GM23338 (cell line): ENCODE measurements at regions not wholly inside any gene's neighbourhood (a gene's known extent, or its start where the extent isn't known, plus 50 kb on each side); places are given as distances from the start of the nearest gene placed in this dataset.

Experiments
- ATAC-seq: fragments of 200-7000 bp; cut with Tn5 transposase; 3 replicates; pipeline ENCODE4 v1.9.1; 2020
- DNase-seq: peaks from one replicate; pipeline ENCODE4 v3.0.0-alpha.2; 2015; ENCODE audit warnings: low spot score
- H2AFZ ChIP-seq: fragments of 200-600 bp; sonication (generic); 2 replicates; pipeline ENCODE4 v1.8.0; 2016; ENCODE audit warnings: antibody characterized with exemption, mild to moderate bottlenecking, moderate library complexity
- H3F3A ChIP-seq: fragments of 200-600 bp; sonication (generic); replicated peaks from 2 replicates; pipeline ENCODE4 v1.8.0; 2017; ENCODE audit warnings: antibody characterized with exemption, mixed run types, low read depth
- H3K27ac ChIP-seq: fragments of 200-600 bp; sonication (generic); 2 replicates; pipeline ENCODE4 v1.6.1; 2016; ENCODE audit warnings: low read depth
- H3K27me3 ChIP-seq: fragments of 200-600 bp; sonication (generic); 2 replicates; pipeline ENCODE4 v1.8.0; 2016; ENCODE audit warnings: mild to moderate bottlenecking, mixed run types, moderate library complexity; ENCODE audit not compliant: insufficient read depth
- H3K36me3 ChIP-seq: fragments of 200-600 bp; sonication (generic); 2 replicates; pipeline ENCODE4 v1.8.0; 2016; ENCODE audit warnings: mild to moderate bottlenecking; ENCODE audit not compliant: insufficient read depth
- H3K4me1 ChIP-seq: fragments of 200-600 bp; sonication (generic); 2 replicates; pipeline ENCODE4 v1.8.0; 2016; ENCODE audit warnings: mild to moderate bottlenecking, moderate library complexity; ENCODE audit not compliant: insufficient read depth
- H3K4me2 ChIP-seq: fragments of 200-600 bp; sonication (generic); 2 replicates; pipeline ENCODE4 v1.7.1; 2017; ENCODE audit warnings: mixed run types
- H3K4me3 ChIP-seq: fragments of 200-600 bp; sonication (generic); 2 replicates; pipeline ENCODE4 v1.6.1; 2016; ENCODE audit warnings: mixed run types
- H3K79me2 ChIP-seq: fragments of 200-600 bp; sonication (generic); replicated peaks from 2 replicates; pipeline ENCODE4 v1.8.0; 2017; ENCODE audit warnings: mild to moderate bottlenecking; ENCODE audit not compliant: insufficient read depth
- H3K9me2 ChIP-seq: fragments of 200-600 bp; sonication (generic); 2 replicates; pipeline ENCODE4 v1.8.0; 2017; ENCODE audit not compliant: insufficient read depth
- H4K20me1 ChIP-seq: fragments of 200-600 bp; sonication (generic); replicated peaks from 2 replicates; pipeline ENCODE4 v1.8.0; 2017; ENCODE audit warnings: mild to moderate bottlenecking; ENCODE audit not compliant: insufficient read depth
- H3K27ac Mint-ChIP-seq: 2 replicates; pipeline ENCODE4 v1.8.0; 2020; ENCODE audit warnings: inconsistent platforms, mild to moderate bottlenecking, moderate library complexity, mixed read lengths
- H3K27me3 Mint-ChIP-seq: 3 replicates; pipeline ENCODE4 v1.8.0; 2022; ENCODE audit warnings: low read depth, mild to moderate bottlenecking, moderate library complexity, mixed read lengths, inconsistent platforms; ENCODE audit not compliant: insufficient read depth, poor library complexity
- H3K36me3 Mint-ChIP-seq: 3 replicates; pipeline ENCODE4 v1.8.0; 2021; ENCODE audit warnings: low read depth, mild to moderate bottlenecking, inconsistent platforms, moderate library complexity, mixed read lengths
- H3K4me1 Mint-ChIP-seq: 3 replicates; pipeline ENCODE4 v1.8.0; 2020; ENCODE audit warnings: mild to moderate bottlenecking, inconsistent platforms, mixed read lengths
- H3K4me3 Mint-ChIP-seq: 3 replicates; pipeline ENCODE4 v1.8.0; 2021; ENCODE audit warnings: moderate library complexity, mild to moderate bottlenecking, inconsistent platforms, mixed read lengths
- H3K9me3 Mint-ChIP-seq: 3 replicates; pipeline ENCODE4 v1.8.0; 2020; ENCODE audit warnings: moderate library complexity, mild to moderate bottlenecking, inconsistent platforms, mixed read lengths
- CREB1 ChIP-seq: fragments of 250-450 bp; sonication (Bioruptor Pico); IDR thresholded peaks from 2 replicates; pipeline ENCODE4 v1.5.0; 2020; ENCODE audit warnings: low read depth, mild to moderate bottlenecking, moderate library complexity
- CTCF ChIP-seq, 2 experiments: fragments of 200-600 bp in 1 of 2; sonication (generic) in 1 of 2; conservative IDR thresholded peaks; 2 replicates each; pipeline versions ENCODE4 v1.5.1 to v1.6.1; 2016 to 2017; ENCODE audit warnings: antibody characterized with exemption in 2 of 2, low read depth in 2 of 2, mild to moderate bottlenecking in 2 of 2, moderate library complexity in 1 of 2
- ETS1 ChIP-seq: IDR thresholded peaks from 2 replicates; pipeline ENCODE4 v1.6.1; 2016; ENCODE audit warnings: antibody characterized with exemption
- EZH2 ChIP-seq: fragments of 200-600 bp; sonication (generic); IDR thresholded peaks from one replicate; pipeline ENCODE4 v1.8.0; 2017; ENCODE audit warnings: antibody characterized with exemption, mild to moderate bottlenecking, low read depth; ENCODE audit not compliant: unreplicated experiment
- EZH2phosphoT487 ChIP-seq: fragments of 200-600 bp; sonication (generic); IDR thresholded peaks from one replicate; pipeline ENCODE4 v1.8.1; 2018; ENCODE audit warnings: antibody characterized with exemption; ENCODE audit not compliant: unreplicated experiment
- JUNB ChIP-seq: IDR thresholded peaks from one replicate; pipeline ENCODE4 v1.6.1; 2016; ENCODE audit warnings: antibody characterized with exemption; ENCODE audit not compliant: unreplicated experiment
- NANOG ChIP-seq: IDR thresholded peaks from 2 replicates; pipeline ENCODE4 v1.6.1; 2016; ENCODE audit warnings: antibody characterized with exemption, borderline replicate concordance
- POLR2AphosphoS5 ChIP-seq: IDR thresholded peaks from 2 replicates; pipeline ENCODE4 v1.6.1; 2016; ENCODE audit warnings: antibody characterized with exemption, low read depth
- REST ChIP-seq: IDR thresholded peaks from one replicate; pipeline ENCODE4 v1.6.1; 2018; ENCODE audit warnings: antibody characterized with exemption; ENCODE audit not compliant: unreplicated experiment
- STAT1 ChIP-seq: IDR thresholded peaks from one replicate; pipeline ENCODE4 v1.6.1; 2016; ENCODE audit warnings: antibody characterized with exemption; ENCODE audit not compliant: unreplicated experiment
- ZNF114 ChIP-seq: fragments of 250-450 bp; sonication (Bioruptor Pico); IDR thresholded peaks from 2 replicates; pipeline ENCODE4 v1.5.0; 2020; ENCODE audit warnings: mild to moderate bottlenecking, moderate library complexity
- ZNF331 ChIP-seq: fragments of 250-450 bp; sonication (Bioruptor Pico); IDR thresholded peaks from 2 replicates; pipeline ENCODE4 v1.5.0; 2020; ENCODE audit warnings: low read depth, mild to moderate bottlenecking, moderate library complexity
- ZNF462 ChIP-seq: fragments of 250-450 bp; sonication (Bioruptor Pico); IDR thresholded peaks from 2 replicates; pipeline ENCODE4 v1.5.0; 2020; ENCODE audit warnings: mild to moderate bottlenecking, moderate library complexity

- Histone ChIP-seq H3K79me2 (no peaks in the 10 kb centered on the region), H2AFZ (no peak overlapping the region), H4K20me1 (no peaks in the 10 kb centered on the region), H3K9me2 (peaks cover 17% of the 10 kb centered on the region), H3K4me2 (no peak overlapping the region), H3K36me3 (no peaks in the 10 kb centered on the region), H3K27ac (no peak overlapping the region), H3F3A (no peaks in the 10 kb centered on the region), H3K4me1 (no peaks in the 10 kb centered on the region), H3K4me3 (no peak overlapping the region), H3K27me3 (no peaks in the 10 kb centered on the region)
- no peak for ATAC-seq
- TF ChIP-seq STAT1 = no peak
- TF ChIP-seq CTCF (conservative IDR thresholded peaks at IDR 0.05; ENCODE audit: low read depth in 2 of 2) = no peak
- no peak for TF ChIP-seq NANOG
- TF ChIP-seq REST = no peak
- TF ChIP-seq JUNB = no peak
- TF ChIP-seq ZNF462 (CRISPR knock-in tag) = no peak
- TF ChIP-seq POLR2AphosphoS5 = no peak
- no peak for TF ChIP-seq EZH2phosphoT487
- TF ChIP-seq ZNF331 = no peak
- no peak for TF ChIP-seq CREB1
- TF ChIP-seq ETS1 = no peak
- TF ChIP-seq EZH2 = no peak
- no peak for TF ChIP-seq ZNF114 (CRISPR knock-in tag)
- Mint-ChIP-seq H3K27me3 (peaks cover 2% of the 10 kb centered on the region), H3K27ac (no peak overlapping the region), H3K9me3 (no peaks in the 10 kb centered on the region; the same call in 2 of the 3 replicates), H3K4me3 (no peak overlapping the region), H3K36me3 (no peaks in the 10 kb centered on the region), H3K4me1 (no peaks in the 10 kb centered on the region)
- DNase-seq = no peak
Observed at GRCh38 chr3:135784557-135784956, 181.0 kb upstream of the PPP2R3A start.
